Activated B cell treated with CpG ODN at 0.5 μM for 24 hours (primary cell): ENCODE measurements at regions not wholly inside any gene's neighbourhood (a gene's known extent, or its start where the extent isn't known, plus 50 kb on each side); places are given as distances from the start of the nearest gene placed in this dataset.
"Not testable (repeated sequence)": the region's sequence is repeated elsewhere in the genome, so short reads cannot be mapped to it uniquely, and the experiment has no call there.

Experiments used
- ATAC-seq: fragments of 200-7000 bp; cut with Tn5 transposase; one replicate; pipeline ENCODE4 v1.10.0; 2021; ENCODE audit warnings: low read depth, mild to moderate bottlenecking, moderate library complexity
- CTCF ChIA-PET: fragments of 350-600 bp; sonication (Branson Sonifier 250); formaldehyde crosslinking; loops from one replicate; lab custom pipeline; 2021; ENCODE audit warnings: antibody characterized with exemption; lab: Charles Lee
- POLR2A ChIA-PET: fragments of 350-600 bp; sonication (Branson Sonifier 250); formaldehyde crosslinking; loops from one replicate; lab custom pipeline; 2021; ENCODE audit warnings: antibody characterized with exemption; lab: Charles Lee
- DNase-seq: peaks from one replicate; pipeline ENCODE4 v3.0.0; 2022
- H3K27ac Mint-ChIP-seq: one replicate; pipeline ENCODE4 v1.8.0; 2020; ENCODE audit warnings: mixed read lengths
- H3K27me3 Mint-ChIP-seq: one replicate; pipeline ENCODE4 v1.8.0; 2021; ENCODE audit warnings: mixed read lengths
- H3K36me3 Mint-ChIP-seq: one replicate; pipeline ENCODE4 v1.8.0; 2021; ENCODE audit warnings: low read depth, mixed read lengths
- H3K4me1 Mint-ChIP-seq: one replicate; pipeline ENCODE4 v1.8.0; 2021; ENCODE audit warnings: mixed read lengths
- H3K4me3 Mint-ChIP-seq: one replicate; pipeline ENCODE4 v1.8.0; 2020; ENCODE audit warnings: mild to moderate bottlenecking, mixed read lengths
- H3K9me3 Mint-ChIP-seq: one replicate; pipeline ENCODE4 v1.8.0; 2020; ENCODE audit warnings: mixed read lengths
- CTCF ChIP-seq: fragments of 200-600 bp; IDR thresholded peaks from one replicate; pipeline ENCODE4 v1.8.0; 2022; ENCODE audit warnings: antibody characterized with exemption, mild to moderate bottlenecking
- intact Hi-C: fragments of 100-400 bp; cut with micrococcal nuclease; formaldehyde crosslinking; loops from one replicate; pipeline ENCODE4 v1.15.1; 2024

GRCh38 chr9:30075022-30075421 is 2309.4 kb upstream of the ACO1 start:
- peaks cover 7% of the 10 kb centered on the region for H3K9me3 Mint-ChIP-seq
- ChIA-PET CTCF (no interaction called here), POLR2A (no interaction called here)
- intact Hi-C loops = no loop called here
- ATAC-seq (no peak), DNase-seq (no peak)
- no peaks in the 10 kb centered on the region for H3K36me3 Mint-ChIP-seq
- H3K4me1 Mint-ChIP-seq = no peaks in the 10 kb centered on the region
- no peak overlapping the region for H3K27ac Mint-ChIP-seq
- H3K27me3 Mint-ChIP-seq = no peaks in the 10 kb centered on the region
- no peak for TF ChIP-seq CTCF
- no peak overlapping the region for H3K4me3 Mint-ChIP-seq

GRCh38 chr9:30075451-30076199 is 2308.8 kb upstream of the ACO1 start:
- ATAC-seq = no peak
- intact Hi-C loops = no loop called here
- Mint-ChIP-seq H3K27me3 (no peaks in the 10 kb centered on the region), H3K4me1 (no peaks in the 10 kb centered on the region), H3K9me3 (peaks cover 7% of the 10 kb centered on the region), H3K27ac (no peak overlapping the region), H3K36me3 (no peaks in the 10 kb centered on the region), H3K4me3 (no peak overlapping the region)
- ChIA-PET POLR2A (no interaction called here), CTCF (no interaction called here)
- TF ChIP-seq CTCF = no peak
- DNase-seq = no peak

- POLR2A ChIA-PET = no interaction called here
- H3K27me3 Mint-ChIP-seq = no peaks in the 10 kb centered on the region
- no peak for TF ChIP-seq CTCF
- peaks cover 5% of the 10 kb centered on the region for H3K9me3 Mint-ChIP-seq
- CTCF ChIA-PET = no interaction called here
- ATAC-seq (no peak), DNase-seq (no peak)
- H3K36me3 Mint-ChIP-seq = no peaks in the 10 kb centered on the region
- H3K4me1 Mint-ChIP-seq = no peaks in the 10 kb centered on the region
- no peak overlapping the region for H3K4me3 Mint-ChIP-seq
- intact Hi-C loops = no loop called here
- H3K27ac Mint-ChIP-seq = no peak overlapping the region
Observed at GRCh38 chr9:30078195-30078594, 2306.2 kb upstream of the ACO1 start.

GRCh38 chr9:30089428-30089827 is 2295.0 kb upstream of the ACO1 start:
- Mint-ChIP-seq H3K27me3 (no peaks in the 10 kb centered on the region), H3K27ac (no peak overlapping the region), H3K9me3 (peaks cover 5% of the 10 kb centered on the region), H3K4me3 (no peak overlapping the region), H3K4me1 (no peaks in the 10 kb centered on the region), H3K36me3 (no peaks in the 10 kb centered on the region)
- ChIA-PET POLR2A (no interaction called here), CTCF (no interaction called here)
- no peak for ATAC-seq
- intact Hi-C loops = no loop called here
- TF ChIP-seq CTCF = no peak
- no peak for DNase-seq

- Mint-ChIP-seq H3K27me3 (no peaks in the 10 kb centered on the region), H3K4me1 (no peaks in the 10 kb centered on the region), H3K27ac (no peak overlapping the region), H3K36me3 (no peaks in the 10 kb centered on the region), H3K9me3 (peaks cover 3% of the 10 kb centered on the region), H3K4me3 (no peak overlapping the region)
- TF ChIP-seq CTCF = no peak
- ChIA-PET CTCF (no interaction called here), POLR2A (no interaction called here)
- no peak for ATAC-seq
- intact Hi-C loops = no loop called here
- DNase-seq = no peak
Observed at GRCh38 chr9:30103647-30104394, 2280.6 kb upstream of the ACO1 start.

GRCh38 chr9:30107134-30107533 is 2277.3 kb upstream of the ACO1 start:
- POLR2A ChIA-PET, CTCF ChIA-PET, H3K4me1 Mint-ChIP-seq, ATAC-seq, H3K36me3 Mint-ChIP-seq, H3K27me3 Mint-ChIP-seq, H3K9me3 Mint-ChIP-seq, H3K27ac Mint-ChIP-seq, H3K4me3 Mint-ChIP-seq, intact Hi-C loops, DNase-seq: not testable (repeated sequence)
